ENCODE measurements at regions not wholly inside any gene's neighbourhood (a gene's known extent, or its start where the extent isn't known, plus 50 kb on each side); places are given as distances from the start of the nearest gene placed in this dataset.

- no peak for TF ChIP-seq TAF1 (IDR thresholded peaks at IDR 0.05; ENCODE audit: low read depth, low read length)
- no peak for TF ChIP-seq POLR2AphosphoS5 (IDR thresholded peaks at IDR 0.05; ENCODE audit: low read depth, low read length)
- TF ChIP-seq SPI1 (IDR thresholded peaks at IDR 0.05; ENCODE audit: low read depth, low read length) = peak; percentile 67
- no peak for TF ChIP-seq POLR2A (IDR thresholded peaks at IDR 0.05; ENCODE audit: low read depth, low read length)
- TF ChIP-seq POU2F2 (IDR thresholded peaks at IDR 0.05; ENCODE audit: low read depth, low read length) = no peak
- no peak for TF ChIP-seq PAX5 (IDR thresholded peaks at IDR 0.05; ENCODE audit: insufficient read depth, low read length, severe bottlenecking)
These were observed 124.4 kb downstream of the TOMM20 start for GRCh38 chr1:235004276-235004675.
